NCI-H524 treated with DMSO at 0.1 percent for 48 hours (cell line): ENCODE measurements at regions not wholly inside any gene's neighbourhood (a gene's known extent, or its start where the extent isn't known, plus 50 kb on each side); places are given as distances from the start of the nearest gene placed in this dataset.
A peak's percentile ranks its signal among the peaks of the same experiment; 100 is the strongest.
"Not testable (repeated sequence)": the region's sequence is repeated elsewhere in the genome, so short reads cannot be mapped to it uniquely, and the experiment has no call there.

Experiments
- DNase-seq: peaks from one replicate; lab custom pipeline; 2025; lab: John Stamatoyannopoulos, UW

- DNase-seq = no peak
Measured at GRCh38 chr5:167049771-167050567, 1241.5 kb upstream of the WWC1 start.

GRCh38 chr5:167050568-167051401 is 1240.7 kb upstream of the WWC1 start:
- no peak for DNase-seq

DNA sequence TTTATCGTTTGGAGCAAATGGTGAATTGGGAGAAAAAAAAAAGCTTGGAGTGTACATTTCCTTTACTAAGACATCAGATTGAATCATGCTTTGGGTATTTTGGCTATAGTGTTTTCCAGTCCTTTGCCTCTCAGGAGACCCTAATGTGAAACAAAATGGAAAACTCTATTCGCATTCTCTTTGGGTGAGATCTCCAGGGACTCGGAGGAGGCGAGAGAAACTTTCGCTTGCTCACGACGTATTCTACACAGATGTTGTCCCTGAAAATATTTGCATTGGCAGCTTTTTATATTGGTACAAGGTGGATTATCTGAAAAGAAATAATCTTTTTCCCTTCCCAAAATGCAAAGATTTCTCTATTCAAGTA is 1240.1 kb upstream of the WWC1 start:
- no peak for DNase-seq

DNA sequence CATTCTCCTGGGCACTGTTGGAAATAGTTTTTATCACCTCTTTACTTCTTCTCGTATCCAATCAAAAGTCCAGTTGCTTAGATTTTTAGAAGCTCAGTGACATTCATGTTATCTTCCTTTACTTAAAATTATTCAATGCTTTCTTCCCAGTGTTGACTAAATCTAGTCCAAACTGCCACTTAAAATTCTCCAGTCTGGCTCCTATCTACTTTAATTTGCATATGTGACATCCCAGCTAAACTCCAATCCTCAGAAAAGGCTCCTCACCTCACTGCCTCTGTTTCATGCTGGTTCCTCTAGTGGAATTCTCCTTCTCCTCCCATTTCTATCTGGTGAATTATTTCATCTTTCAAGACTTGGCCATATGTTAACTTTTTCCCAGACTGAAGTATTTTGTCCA is 1238.7 kb upstream of the WWC1 start:
- DNase-seq = no peak

- DNase-seq = no peak
Measured at GRCh38 chr5:167057665-167058064, 1233.8 kb upstream of the WWC1 start.

DNA sequence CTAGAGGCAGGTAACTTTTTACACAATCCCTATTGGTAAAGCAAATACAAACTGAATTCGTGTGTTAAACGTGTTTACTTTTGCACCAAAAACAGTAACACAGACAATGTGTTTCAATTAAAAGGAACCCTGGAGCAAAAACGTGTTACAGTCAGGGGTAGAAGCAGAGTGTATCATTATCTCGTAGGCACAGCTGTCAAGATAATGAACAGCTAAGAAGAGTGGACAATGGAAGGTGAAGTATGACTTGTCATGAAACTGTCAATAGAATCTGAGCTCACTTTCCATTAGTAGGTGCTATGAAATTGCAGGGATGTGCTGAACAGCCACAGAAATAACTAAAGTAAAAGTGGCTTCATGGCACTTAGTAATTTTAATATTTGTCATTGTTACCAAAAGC is 1229.8 kb upstream of the WWC1 start:
- DNase-seq = no peak

GRCh38 chr5:167063116-167063515 is 1228.3 kb upstream of the WWC1 start:
- no peak for DNase-seq

GRCh38 chr5:167063788-167064187 is 1227.7 kb upstream of the WWC1 start:
- DNase-seq = peak; percentile 15

GRCh38 chr5:167064198-167064776 is 1227.2 kb upstream of the WWC1 start:
- DNase-seq = peak; percentile 80

- no peak for DNase-seq
Measured at GRCh38 chr5:167065794-167066193, 1225.7 kb upstream of the WWC1 start.

GRCh38 chr5:167071981-167072610 is 1219.3 kb upstream of the WWC1 start:
- DNase-seq = no peak

DNA sequence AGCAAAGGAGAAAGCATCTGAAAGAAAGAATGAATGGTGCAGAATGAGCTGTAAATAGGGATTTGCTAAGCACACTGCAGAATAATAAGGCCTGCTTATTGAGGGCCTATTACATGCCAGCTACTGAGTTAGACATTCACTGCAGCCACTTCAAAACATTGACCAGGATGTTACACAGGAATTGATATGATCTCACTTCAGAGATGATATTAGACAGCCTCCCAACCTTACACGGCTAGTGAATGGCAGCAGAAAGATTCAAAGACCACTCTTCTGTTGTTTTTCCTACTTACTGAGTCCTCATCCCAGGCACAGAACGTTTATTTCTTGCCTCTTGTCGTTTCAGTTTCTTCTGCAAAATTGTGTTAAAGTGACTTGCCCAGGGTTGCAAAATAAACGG is 1209.9 kb upstream of the WWC1 start:
- no peak for DNase-seq

GRCh38 chr5:167096816-167097215 is 1194.6 kb upstream of the WWC1 start:
- DNase-seq = no peak

DNA sequence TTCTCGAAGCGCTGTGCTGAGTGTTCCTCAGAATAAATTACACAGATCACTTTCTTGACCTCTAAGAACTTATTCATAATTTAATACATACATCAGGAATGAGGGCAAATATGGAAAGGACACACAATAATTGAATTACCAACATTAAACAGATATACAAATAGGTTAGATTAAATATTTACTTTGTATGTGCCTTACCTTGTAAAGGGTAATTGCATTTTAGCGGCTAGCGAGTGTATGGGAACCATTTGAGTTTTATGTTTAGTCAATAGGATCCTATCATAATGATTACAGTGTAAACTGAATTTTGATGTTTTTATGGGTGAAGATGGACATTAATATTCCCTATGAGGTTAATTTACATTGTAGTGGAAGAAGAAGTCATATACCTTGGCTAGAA is 1187.1 kb upstream of the WWC1 start:
- no peak for DNase-seq

DNA sequence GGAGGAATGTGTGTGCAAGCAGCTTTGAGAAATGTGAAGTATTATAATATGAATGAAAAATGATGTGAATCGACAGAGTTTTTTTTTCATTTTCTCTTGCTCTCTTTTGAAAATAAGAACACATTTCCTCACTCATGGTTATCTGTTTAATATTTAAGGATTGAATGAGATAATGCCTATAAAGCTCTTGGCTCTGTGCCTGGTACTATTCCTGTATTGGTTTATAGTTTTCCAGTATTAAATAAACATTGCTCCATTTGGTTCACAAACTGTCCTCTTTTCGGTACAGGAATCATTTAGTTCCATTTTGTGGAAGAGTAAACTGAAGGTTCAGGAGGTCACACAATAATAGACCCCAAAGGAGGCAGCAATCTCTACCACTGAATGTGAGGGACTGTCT is 1185.5 kb upstream of the WWC1 start:
- DNase-seq = no peak

DNA sequence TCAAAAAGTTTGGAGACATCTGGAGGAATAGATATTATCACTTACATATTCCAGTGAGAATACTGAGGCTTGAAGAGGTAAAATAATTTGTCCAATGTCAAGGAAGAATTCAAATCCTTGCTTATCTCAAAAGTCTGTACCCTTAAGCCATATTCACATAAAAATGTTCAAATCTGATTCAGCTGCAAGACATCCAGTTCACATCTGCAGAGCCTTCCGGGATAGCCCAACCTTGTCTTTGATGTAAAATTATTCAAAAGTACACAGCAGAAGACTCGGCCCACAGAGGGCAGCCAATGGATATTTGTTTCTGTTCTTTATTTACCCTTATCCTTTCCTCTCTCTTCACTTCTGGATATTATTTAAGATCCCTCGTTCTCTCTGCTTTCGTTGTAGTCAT is 1183.8 kb upstream of the WWC1 start:
- no peak for DNase-seq

- DNase-seq = not testable (repeated sequence)
Measured at GRCh38 chr5:167108266-167108665, 1183.2 kb upstream of the WWC1 start.

- DNase-seq = no peak
Measured at GRCh38 chr5:167112556-167112955, 1178.9 kb upstream of the WWC1 start.

DNA sequence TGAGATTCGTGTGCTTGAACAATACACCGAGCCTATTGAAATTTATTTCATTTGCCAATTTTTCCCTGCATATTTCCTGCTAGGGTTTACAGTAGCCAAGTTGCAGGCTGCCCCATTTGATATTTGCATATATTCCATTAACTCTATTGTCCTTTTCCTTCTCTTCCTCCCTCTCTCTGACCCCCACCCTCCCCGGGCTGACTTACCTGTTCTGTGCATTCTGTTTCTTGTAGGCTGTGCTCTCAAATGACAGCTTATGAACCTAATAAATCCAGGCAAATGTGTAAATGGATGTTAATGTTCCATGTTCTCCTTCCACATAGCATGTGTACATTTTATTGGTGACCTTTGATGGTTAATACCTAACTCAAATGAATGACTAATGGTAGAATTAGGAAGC is 1169.2 kb upstream of the WWC1 start:
- no peak for DNase-seq

DNA sequence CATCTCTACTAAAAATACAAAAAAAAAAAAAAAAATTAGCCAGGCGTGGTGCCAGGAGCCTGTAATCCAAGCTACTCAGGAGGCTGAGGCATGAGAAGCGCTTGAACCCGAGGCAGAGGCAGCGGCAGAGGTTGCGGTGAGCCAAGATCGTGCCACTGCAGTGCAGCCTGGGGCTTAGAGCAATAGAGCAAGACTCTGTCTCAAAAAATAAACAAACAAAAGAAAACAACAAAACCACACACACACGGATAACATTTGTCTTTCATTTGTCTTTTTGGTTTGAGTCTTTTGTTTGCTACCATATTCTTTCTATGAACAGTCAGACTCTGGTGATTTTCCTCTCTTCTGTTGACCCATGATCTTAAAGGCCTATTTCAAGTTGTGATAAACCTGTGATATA is 1168.3 kb upstream of the WWC1 start:
- no peak for DNase-seq

GRCh38 chr5:167128581-167128980 is 1162.9 kb upstream of the WWC1 start:
- DNase-seq = no peak

- DNase-seq = no peak
Measured at GRCh38 chr5:167140548-167141291, 1150.7 kb upstream of the WWC1 start.
